ENCODE measurements at regions not wholly inside any gene's neighbourhood (a gene's known extent, or its start where the extent isn't known, plus 50 kb on each side); places are given as distances from the start of the nearest gene placed in this dataset.

DNA sequence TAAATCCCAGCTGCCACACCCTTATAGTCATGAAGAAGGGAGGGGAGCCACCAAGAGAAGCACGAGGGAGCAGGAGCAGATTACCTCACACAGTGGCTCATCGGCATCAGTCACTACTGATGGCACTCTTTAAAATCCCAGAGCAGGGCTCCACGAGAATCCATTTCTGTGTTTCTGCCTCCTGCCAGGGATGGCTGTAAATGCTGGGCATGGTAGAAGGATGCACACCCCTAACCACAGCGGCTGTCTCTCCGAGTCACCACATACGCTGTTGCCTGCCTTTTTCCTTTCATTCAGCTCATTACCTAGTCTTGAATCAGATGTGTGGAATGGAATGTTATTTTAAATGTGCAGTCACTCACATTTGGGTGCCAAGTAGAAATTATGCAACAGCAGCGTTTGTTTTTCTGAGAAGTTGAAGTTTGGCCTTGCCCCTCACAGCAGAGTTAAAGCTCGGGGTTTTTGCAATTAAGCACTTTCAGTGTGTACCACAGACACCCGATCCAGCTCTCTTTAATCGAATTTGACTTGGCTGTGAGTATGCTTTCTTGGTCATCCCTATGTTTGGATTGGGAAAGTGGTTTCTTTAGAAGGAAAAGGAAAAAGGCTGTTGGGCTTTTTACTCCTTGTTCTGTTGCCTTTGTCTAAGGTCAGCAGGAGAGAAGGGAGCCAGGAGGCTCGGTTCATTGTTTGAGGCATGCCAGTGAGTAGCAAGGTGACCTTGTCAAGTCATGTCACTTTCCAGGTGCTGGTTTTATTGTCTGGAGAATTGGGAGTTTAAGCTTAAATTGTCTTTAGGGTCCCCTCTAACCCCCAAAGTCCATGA is 284.2 kb upstream of the TPM1 start:
- no peak for DNase-seq

DNA sequence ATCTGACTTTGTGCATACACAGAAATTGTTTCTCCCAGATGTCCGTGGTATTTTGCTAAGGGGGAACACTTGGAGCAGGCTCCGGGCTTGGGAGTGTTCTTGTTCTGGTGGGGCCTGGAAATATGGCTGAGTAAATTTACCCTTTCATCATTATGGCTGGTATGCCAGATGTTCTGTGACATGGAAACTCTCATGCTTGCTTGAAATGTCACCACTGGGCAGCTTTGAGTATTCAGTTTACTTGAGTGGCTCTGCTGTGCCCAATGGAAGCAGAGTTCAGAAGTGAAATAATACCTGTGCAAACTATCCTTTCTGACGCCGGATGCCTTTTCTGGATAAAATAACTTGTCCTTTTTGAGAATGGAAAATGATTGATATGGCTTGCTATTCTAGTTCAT is 283.6 kb upstream of the TPM1 start:
- DNase-seq: no peak

DNA sequence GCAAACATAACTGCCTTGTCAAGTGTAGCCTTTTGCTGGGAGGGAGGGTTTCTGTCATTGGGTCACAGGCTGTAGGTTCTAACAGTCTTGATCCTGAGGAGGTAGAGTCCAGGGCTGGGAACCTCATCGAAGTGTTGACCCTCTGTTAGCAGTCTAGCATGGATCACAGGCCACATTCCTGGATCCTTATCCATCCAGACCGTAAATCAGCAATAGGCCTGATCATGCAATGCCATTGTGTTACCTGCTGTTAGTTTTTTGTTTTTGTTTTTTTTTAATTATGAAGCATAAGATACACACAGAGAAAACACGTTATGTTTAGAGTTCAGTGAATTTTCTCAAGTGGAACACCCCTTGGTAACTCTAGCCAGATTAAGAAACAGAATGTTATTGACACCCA is 282.0 kb upstream of the TPM1 start:
- DNase-seq: no peak

DNA sequence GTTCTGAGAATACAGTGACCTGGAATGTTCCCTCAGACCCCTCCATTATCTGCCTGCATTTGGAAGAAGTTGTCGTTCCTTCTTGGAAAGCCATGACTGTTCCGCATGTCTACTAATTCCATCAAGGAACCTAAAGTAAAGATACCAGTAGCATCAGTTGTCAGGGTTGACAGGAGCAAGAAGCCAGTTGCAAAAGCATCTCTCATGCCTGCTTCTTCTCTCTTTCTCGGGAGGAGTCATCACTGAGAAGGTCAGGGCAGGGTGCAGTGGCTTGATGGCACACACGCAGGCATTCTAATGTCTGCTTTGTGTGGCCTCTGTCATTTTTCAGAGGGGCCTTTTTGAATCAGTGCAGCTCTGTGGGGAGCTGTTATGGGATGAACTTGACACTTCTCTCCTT is 276.6 kb upstream of the TPM1 start:
- DNase-seq: no peak

GRCh38 chr15:62766599-62766998 is 275.9 kb upstream of the TPM1 start:
- DNase-seq: no peak

DNA sequence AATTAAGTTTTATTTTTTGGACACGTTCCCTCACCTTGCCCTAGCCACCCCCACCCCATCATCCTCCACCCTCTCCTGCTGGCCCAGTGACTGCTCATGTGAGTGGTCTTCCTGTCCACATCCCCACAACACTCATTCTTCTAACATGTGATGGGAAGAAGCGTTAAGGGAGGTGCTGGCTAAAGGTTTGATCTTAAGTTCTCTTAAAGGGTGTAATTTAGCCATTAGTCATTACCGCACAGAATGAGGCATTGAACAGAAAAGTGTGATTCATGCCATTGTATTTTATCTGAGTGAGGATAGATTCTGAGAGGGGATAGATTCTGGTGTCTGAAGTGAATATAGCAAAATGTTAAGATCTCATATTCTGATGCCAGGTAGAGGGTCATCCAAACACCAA is 272.9 kb upstream of the TPM1 start:
- DNase-seq: no peak

GRCh38 chr15:62770111-62770660 is 272.4 kb upstream of the TPM1 start:
- DNase-seq: no peak

- DNase-seq: no peak
Observed at GRCh38 chr15:62770752-62771151, 271.8 kb upstream of the TPM1 start.

DNA sequence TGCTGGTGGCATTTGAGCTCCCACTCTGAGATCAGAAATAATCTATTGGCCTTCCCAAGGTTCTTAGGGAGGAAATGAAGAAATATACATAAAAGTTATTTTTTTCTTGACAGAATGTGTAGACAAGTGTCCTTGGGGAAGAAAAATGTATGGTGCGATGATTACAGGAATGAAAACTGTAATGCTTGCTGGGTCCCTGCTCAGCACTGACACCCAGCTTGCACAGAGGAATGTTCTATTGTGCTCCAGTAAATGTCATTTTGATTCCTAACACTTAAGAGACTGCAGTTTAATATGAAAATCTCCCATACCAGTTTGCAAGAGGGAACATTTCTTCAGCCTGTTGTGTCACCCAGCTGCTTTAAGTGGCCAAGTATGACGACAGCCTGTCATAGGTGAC is 271.3 kb upstream of the TPM1 start:
- no peak for DNase-seq

- no peak for DNase-seq
Observed at GRCh38 chr15:62773369-62774165, 269.0 kb upstream of the TPM1 start.

DNA sequence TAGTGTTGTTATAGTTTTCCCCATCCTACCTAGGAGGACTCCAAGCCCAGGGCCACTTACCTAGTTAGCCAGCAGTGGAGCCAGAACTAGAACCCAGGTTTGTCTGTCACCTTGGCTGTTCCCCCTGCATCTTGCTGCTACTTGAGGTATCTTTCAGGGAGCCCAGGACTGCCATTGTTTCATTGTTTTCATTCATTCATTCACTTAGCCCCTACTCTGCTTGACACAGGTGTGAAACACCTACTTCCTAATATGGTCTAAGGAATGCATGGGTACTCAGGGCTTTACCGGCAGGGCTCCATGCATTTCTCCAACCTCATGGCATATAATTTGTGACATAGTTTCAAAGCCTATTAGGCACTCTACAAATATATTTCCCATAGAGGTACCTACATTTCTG is 266.6 kb upstream of the TPM1 start:
- no peak for DNase-seq

- DNase-seq: no peak
Observed at GRCh38 chr15:62777671-62778070, 264.9 kb upstream of the TPM1 start.

DNA sequence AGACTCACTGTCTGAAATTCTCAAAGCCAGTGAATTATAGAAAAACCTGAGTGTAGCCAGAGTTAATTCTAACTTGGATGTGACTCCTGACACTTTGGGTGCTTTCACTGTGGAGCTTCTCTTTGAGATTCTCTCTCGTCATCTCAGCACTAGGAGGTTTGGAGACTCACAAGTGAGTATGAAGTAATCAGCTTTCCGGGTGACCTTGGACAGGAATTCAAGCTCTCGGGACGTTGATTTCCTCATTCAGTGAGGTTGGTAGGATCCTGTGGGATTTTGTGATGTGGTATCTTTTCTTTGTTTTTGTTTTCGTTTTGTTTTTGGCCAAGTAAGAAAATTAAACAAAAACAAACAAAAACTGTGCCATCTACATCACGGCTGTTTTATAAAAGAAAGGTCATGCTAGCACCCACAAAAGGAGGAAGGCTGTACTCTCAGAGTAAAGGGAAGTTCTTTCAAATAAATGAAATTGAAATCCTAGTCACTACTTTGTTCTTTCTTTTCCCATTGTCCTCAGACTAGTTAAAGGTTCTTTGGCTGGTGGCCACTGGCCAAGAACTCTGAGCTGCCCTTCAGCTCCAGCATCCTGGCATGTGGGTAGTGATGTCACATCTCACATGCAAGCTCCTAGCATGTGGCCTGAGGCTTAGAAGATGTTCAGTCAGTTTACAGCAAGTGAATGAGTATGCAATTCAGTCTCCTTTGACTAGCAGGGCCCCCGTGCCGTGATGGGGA is 263.3 kb upstream of the TPM1 start:
- DNase-seq: no peak

DNA sequence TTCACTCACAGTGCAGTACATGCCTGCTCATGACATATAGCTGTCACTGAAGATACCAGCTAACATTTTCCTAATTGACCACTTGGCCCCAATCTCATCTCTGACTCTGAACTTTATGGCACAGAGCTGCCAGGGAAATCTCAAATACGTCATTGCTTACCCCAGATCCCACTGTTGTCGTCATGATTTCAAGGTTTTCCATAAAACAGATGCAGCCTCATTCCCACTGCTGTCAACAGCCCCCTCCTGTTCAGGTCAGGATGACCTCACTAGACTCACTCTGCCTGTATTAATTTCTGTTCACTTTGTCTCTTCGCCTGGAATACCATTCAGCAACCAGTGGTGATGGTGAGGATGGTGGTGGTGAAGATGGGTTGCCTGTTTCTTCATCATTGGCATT is 262.6 kb upstream of the TPM1 start:
- no peak for DNase-seq

- DNase-seq: no peak
Observed at GRCh38 chr15:62781081-62781497, 261.5 kb upstream of the TPM1 start.

GRCh38 chr15:62782071-62782841 is 260.3 kb upstream of the TPM1 start:
- peak; percentile 37 for DNase-seq

DNA sequence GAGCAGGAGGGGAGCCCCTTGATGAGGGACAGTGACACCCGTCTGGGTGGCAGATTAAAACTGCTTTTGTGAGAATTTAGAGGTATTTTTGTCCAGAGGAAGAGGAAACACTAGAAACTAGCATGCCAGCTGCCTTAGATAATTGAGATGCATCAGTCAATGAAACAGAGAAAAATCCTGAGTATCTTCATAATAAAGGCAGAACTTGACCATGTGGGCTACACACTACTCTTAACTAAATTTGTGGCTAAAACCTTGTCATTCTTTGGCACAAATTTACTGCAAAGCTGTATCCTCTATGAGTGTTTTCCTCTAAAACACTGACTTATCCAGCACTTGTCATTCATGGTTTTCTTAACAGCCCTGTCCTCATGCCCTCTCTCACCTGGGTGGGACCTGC is 259.7 kb upstream of the TPM1 start:
- DNase-seq: no peak

- no peak for DNase-seq
Observed at GRCh38 chr15:62783303-62783957, 259.1 kb upstream of the TPM1 start.

DNA sequence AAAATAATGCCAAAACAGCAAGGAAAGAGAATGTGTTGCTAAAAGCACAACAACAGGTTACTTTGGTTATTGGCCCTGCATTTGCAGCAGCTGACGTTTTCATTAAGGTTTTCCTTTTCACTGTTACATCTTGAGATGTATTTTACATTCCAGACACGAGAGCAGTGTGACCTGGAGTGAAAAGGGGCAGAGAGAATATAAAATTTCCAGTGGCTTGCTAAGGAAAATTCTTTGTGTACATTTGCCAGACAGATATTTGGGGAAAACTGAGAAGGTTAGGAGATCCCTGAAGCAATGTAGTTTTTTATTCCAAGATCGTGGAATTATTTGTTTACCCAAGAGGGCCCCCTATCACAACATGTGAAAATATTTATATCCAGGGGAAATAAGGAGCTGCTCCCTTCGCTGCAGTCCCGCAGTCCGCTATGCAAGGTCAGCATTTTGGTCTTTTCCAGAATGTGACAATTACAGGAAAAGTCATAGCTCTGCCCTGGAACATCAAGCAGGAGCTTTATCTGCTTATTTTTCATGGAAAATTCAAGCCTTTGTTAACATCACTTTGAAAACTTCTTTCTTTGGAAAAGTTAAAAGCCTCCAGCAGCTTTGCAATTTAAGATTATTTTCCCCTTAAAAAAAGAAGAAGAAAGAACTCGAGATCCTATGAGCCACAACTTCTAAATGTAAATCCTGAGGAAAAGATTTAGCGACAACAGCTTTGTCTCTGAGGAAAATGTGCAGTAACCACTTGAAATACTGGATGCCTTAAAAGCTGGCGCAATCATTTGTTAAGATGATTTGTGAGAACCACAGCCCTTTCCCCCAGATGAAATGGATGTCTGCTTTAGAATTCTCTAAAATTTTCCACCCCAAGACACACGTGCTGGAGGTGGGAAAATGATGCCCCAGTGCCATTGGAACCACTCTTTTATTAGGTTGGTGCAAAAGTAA is 256.4 kb upstream of the TPM1 start:
- DNase-seq: no peak

GRCh38 chr15:62787401-62787800 is 255.1 kb upstream of the TPM1 start:
- no peak for DNase-seq

DNA sequence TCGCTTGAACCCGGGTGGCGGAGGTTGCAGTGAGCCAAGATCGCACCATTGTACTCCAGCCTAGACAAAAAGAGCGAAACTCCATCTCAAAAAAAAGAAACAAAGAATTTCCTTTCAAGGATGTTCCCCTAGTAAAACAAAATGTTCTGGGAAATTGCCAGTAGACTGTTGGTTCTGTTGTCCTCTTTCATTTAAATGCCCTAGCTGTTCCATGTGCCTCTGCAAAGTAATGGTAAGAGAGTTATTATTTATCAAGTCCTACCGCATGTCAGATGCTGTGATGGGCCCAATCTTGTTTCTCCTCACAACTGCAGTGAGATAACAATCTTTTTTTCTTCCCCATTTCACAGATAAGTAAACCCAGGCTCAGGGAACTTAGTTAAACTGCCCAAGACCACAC is 254.3 kb upstream of the TPM1 start:
- no peak for DNase-seq

Data from NCI-H526 treated with DMSO at 0.1 percent for 48 hours (cell line).